ENCODE measurements at regions not wholly inside any gene's neighbourhood (a gene's known extent, or its start where the extent isn't known, plus 50 kb on each side); places are given as distances from the start of the nearest gene placed in this dataset.

- H3K4me1 ChIP-seq = no peaks in the 10 kb centered on the region
- no peak for DNase-seq (ENCODE audit: low spot score in 2 of 2)
- intact Hi-C loops (cut with DNase I; ENCODE audit: low total_unique reads) = no loop called here
- no peak for TF ChIP-seq POLR2AphosphoS5 (IDR thresholded peaks at IDR 0.05)
- no peak for TF ChIP-seq POLR2A (IDR thresholded peaks at IDR 0.05)
- no peak for TF ChIP-seq CTCF (IDR thresholded peaks at IDR 0.05)
- no peaks in the 10 kb centered on the region for H3K36me3 ChIP-seq
- H3K9me3 ChIP-seq = no peaks in the 10 kb centered on the region
- no peak overlapping the region for H3K4me3 ChIP-seq
- no peak overlapping the region for H3K27ac ChIP-seq
- H3K27me3 ChIP-seq = no peaks in the 10 kb centered on the region
Observed at GRCh38 chr7:91661727-91662126, 218.8 kb downstream of the MTERF1 start.

GRCh38 chr7:91668217-91668616 lies 212.3 kb downstream of the MTERF1 start:
- intact Hi-C loops (cut with DNase I; ENCODE audit: low total_unique reads) = no loop called here
- Histone ChIP-seq H3K4me1 (no peaks in the 10 kb centered on the region), H3K27me3 (no peaks in the 10 kb centered on the region), H3K9me3 (no peaks in the 10 kb centered on the region), H3K27ac (no peak overlapping the region), H3K4me3 (no peak overlapping the region), H3K36me3 (no peaks in the 10 kb centered on the region)
- DNase-seq (ENCODE audit: low spot score in 2 of 2) = no peak
- no peak for TF ChIP-seq CTCF (IDR thresholded peaks at IDR 0.05)
- no peak for TF ChIP-seq POLR2A (IDR thresholded peaks at IDR 0.05)
- no peak for TF ChIP-seq POLR2AphosphoS5 (IDR thresholded peaks at IDR 0.05)

GRCh38 chr7:91671245-91671644 lies 209.3 kb downstream of the MTERF1 start:
- H3K4me3 ChIP-seq = no peak overlapping the region
- no peak overlapping the region for H3K27ac ChIP-seq
- no peaks in the 10 kb centered on the region for H3K27me3 ChIP-seq
- DNase-seq (ENCODE audit: low spot score in 2 of 2) = no peak
- TF ChIP-seq CTCF (IDR thresholded peaks at IDR 0.05) = no peak
- TF ChIP-seq POLR2A (IDR thresholded peaks at IDR 0.05) = no peak
- no peak for TF ChIP-seq POLR2AphosphoS5 (IDR thresholded peaks at IDR 0.05)
- no peaks in the 10 kb centered on the region for H3K9me3 ChIP-seq
- intact Hi-C loops (cut with DNase I; ENCODE audit: low total_unique reads) = no loop called here
- no peaks in the 10 kb centered on the region for H3K36me3 ChIP-seq
- H3K4me1 ChIP-seq = no peaks in the 10 kb centered on the region

GRCh38 chr7:91674470-91674869 lies 206.0 kb downstream of the MTERF1 start:
- no peaks in the 10 kb centered on the region for H3K9me3 ChIP-seq
- intact Hi-C loops (cut with DNase I; ENCODE audit: low total_unique reads) = no loop called here
- no peak for DNase-seq (ENCODE audit: low spot score in 2 of 2)
- H3K4me3 ChIP-seq = no peak overlapping the region
- no peaks in the 10 kb centered on the region for H3K4me1 ChIP-seq
- no peaks in the 10 kb centered on the region for H3K27me3 ChIP-seq
- H3K27ac ChIP-seq = no peak overlapping the region
- no peaks in the 10 kb centered on the region for H3K36me3 ChIP-seq
- no peak for TF ChIP-seq CTCF (IDR thresholded peaks at IDR 0.05)
- TF ChIP-seq POLR2AphosphoS5 (IDR thresholded peaks at IDR 0.05) = no peak
- no peak for TF ChIP-seq POLR2A (IDR thresholded peaks at IDR 0.05)

GRCh38 chr7:91681718-91682117 lies 198.8 kb downstream of the MTERF1 start:
- intact Hi-C loops (cut with DNase I; ENCODE audit: low total_unique reads) = no loop called here
- no peak for DNase-seq (ENCODE audit: low spot score in 2 of 2)
- no peaks in the 10 kb centered on the region for H3K4me1 ChIP-seq
- H3K36me3 ChIP-seq = no peaks in the 10 kb centered on the region
- H3K27ac ChIP-seq = no peak overlapping the region
- TF ChIP-seq POLR2AphosphoS5 (IDR thresholded peaks at IDR 0.05) = no peak
- no peak for TF ChIP-seq POLR2A (IDR thresholded peaks at IDR 0.05)
- no peak for TF ChIP-seq CTCF (IDR thresholded peaks at IDR 0.05)
- no peaks in the 10 kb centered on the region for H3K27me3 ChIP-seq
- H3K4me3 ChIP-seq = no peak overlapping the region
- H3K9me3 ChIP-seq = peaks cover 10 to 14% of the 10 kb centered on the region in 2 donors
